Limb (tissue), 2 donors: ENCODE measurements at regions not wholly inside any gene's neighbourhood (a gene's known extent, or its start where the extent isn't known, plus 50 kb on each side); places are given as distances from the start of the nearest gene placed in this dataset.

ENCODE experiments used
- DNase-seq, 2 donors: peaks; one replicate each; pipeline ENCODE4 v3.0.0-alpha.2; 2016; ENCODE audit errors: extremely low spot score in 2 of 2

DNA sequence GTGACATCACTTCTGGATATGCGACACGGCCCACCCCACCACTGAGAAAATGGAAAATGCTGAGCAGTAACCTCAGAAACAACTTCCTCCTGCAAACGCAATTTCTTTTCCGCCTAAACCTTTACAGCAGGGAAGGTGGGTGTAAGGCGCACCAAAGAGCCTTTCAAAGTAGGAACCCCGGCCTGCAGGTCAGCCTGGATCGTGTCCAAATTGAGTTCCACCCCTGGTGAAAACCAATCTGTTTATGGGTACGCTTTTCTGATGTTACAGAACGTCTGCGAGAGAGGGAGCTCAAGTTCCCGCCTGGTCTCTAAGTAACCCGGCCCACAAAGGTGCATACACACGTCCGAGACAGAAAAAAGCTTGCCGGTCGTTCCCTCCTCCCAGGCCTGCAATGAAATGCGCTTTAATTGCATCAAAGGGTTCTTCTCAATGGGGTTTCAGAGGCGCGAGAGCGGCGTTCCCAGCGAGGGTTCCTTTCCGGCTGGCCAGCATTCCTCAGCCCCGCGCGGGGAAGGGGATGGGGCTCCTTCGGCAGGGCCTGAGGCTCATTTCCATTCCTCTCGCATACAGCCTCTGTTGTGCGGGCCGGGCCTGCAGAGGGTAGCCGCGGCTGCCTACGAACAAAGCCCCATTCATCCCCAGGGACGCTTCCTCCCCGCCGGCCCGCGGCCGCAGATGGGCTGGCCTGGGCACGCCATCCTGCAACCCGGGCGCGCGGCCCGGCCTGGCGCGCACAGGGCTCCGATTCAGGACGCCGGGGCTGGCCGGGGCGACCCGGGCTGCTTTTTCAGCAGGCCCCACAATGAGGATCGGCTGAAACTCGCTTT lies 138.1 kb downstream of the TMCO5A start:
- DNase-seq, result peak; percentile 87 to 90

DNA sequence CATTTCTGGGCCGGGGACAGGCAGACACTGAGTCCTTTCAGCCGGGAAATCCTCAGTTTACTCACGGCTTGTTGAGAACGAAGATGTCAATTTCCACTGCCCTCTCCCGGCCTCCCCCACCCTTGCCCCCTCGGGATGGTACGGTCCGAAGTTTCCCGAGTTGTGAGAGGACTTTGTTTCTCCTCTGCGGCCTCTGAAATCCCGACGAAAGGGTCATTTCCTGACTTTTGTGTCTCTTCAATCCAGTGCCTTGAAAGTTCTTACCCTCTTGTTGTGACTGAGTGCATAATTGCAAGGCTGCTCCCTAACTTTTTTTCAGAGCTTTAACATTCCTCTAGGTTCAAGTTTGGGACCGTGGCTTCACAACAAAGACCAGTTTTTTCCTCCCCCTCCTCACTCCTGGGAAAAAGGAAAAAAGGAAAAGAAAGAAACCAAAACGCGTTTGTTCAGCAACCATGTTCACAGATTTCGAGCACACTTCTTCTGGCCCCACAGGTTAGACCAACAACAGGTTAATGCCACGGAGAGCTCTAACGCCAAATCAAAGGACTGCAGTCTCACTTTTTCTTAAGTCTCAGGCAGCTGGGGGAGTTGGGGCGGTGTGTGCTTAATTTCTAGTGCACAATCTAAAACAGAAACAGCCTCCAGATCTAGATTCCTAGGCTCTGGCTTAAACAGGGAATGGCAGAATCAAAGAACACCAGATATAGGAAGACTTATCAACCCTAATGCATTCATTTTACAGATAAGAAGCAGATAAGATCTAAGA lies 138.9 kb downstream of the TMCO5A start:
- DNase-seq, result peak; percentile 45 to 55

DNA sequence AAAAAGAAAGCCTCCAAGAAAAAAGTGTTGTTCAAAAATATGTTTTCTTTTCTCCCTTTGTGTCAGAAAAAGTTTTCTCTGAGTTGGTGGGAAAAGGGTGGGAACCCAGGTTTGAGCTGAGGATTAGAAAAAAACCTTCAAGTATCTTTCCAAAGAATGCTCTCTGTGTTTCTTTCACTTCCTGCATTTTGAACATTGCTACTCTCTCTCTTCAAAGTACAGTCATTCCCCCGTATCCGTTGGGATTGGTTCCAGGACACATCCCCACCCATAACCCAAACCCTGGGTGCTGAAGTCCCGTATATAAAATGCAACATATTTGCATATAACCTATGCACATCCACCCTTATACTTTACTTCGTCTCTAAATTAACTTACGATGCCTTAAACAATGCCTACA lies 139.6 kb downstream of the TMCO5A start:
- no peak for DNase-seq

DNA sequence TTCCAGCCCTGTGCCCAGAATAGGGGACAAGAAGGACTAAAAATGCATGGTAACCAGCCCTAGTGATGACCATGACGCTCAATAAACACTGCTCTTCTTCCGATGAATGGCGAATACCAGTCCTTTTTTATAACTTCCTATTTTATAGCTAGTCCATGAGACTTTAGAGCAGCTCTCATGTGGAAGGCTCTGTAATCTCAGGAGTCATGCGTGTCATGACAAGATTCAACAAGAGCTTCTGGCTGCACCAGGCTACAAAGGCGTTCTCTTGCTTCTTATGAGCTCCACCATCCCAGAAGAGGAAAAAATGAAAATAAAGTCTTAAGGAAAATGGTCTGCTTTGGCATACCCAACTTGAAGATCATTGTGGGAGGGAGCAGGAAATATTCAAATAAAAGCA lies 141.0 kb downstream of the TMCO5A start:
- DNase-seq, result no peak

DNA sequence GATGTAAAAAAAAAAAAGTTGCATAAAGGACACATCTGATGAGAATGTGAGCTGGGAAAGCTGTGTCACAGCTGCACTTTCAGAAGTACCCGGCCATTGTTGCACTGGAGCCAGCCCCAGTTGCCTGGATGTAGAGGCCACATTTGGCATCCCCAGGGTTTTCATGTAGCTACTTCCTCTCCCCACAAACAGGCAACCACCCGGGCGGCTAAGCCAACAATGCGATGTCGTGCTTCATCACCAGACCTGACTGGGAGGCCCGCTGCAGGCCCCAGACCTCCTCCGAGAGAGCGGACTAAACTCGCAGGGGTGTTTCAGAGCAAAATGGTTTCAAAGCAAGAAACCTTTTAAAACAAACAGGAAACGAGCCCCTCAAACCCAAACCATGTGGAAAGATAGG lies 142.3 kb downstream of the TMCO5A start:
- DNase-seq, result peak in 1 of 2 donors; percentile 49

DNA sequence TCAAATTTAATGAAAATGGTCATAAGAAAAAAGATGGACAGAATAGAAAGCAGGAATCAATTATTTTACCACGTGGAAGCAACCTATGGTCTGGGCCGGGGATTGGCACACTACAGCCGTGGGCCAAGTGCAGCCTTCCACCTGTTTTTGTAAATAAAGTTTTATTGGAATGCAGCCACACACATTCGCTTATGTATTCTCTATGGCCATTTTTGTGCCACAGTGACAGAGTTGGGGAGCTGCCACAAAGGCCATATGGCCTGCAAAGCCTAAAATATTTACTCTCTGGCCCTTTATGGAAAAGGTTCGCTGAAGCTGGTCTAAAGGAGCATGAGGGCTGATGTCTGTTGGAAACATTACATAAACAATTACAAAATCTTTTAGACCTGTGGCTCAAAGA lies 144.8 kb downstream of the TMCO5A start:
- no peak for DNase-seq

DNA sequence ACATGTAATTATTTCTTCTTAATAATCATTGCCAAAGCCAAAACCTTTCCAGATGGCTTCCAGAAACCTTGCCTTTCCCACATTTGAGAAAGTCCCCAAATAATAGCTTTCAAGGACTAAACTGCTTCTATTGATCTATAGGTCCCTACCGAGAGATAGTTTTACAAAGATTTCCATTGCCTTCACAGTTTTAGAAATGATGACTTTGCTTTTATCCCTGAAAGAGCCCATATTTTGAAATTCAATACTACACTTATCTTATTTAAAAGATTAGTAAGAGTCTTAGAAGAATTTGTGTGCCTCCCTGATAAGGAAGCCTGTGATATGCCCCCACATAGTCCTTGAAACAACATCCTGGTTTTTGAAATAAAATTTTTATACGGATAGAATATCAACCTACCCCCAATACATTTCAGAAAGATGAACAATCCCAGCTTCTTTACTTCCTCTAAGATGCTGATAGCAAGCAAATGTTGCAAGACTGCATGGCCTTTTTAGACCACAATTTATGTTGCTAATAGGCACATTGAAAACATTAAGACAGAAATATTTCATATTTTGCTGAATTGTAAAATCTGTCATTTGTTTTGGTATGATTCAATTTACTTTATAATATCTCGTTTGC lies 146.3 kb downstream of the TMCO5A start:
- no peak for DNase-seq

DNA sequence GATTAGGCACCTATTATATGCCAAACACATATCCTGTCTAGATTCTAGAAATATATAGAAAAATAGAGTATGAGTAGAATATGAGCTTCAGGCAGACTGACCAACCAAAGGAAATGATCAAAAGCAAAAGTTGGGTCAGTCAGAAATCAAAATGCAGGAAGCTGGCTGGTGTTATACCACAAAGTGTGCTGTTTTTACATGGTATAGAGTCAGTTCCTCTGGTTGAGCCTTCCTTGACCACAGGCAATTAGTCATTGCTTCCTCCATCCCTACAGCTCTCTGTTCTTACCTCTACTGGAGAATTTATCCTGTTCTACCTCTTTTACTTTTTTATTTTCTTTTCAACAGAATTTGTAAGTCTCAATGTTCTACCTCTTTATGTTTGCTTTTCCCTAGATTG lies 149.8 kb downstream of the TMCO5A start:
- DNase-seq, result no peak

DNA sequence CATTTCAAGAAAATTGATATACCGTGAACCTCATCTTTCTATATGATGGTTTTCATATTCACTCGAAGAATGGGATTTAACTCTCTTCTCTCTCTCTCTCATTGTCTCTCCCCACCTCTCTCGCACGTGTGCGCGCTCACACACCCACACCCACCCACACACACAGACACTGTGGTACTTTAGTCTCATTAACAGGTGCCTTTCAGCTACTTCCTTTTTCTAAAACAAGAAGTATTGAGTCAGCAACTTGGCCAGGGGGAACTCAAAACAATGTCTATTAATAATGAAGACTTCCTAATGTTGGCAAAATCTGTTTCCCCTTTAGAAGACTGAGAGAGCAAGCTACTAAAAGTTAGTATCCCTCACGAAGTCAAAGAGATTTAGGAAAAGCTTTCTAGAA lies 150.7 kb downstream of the TMCO5A start:
- no peak for DNase-seq

DNA sequence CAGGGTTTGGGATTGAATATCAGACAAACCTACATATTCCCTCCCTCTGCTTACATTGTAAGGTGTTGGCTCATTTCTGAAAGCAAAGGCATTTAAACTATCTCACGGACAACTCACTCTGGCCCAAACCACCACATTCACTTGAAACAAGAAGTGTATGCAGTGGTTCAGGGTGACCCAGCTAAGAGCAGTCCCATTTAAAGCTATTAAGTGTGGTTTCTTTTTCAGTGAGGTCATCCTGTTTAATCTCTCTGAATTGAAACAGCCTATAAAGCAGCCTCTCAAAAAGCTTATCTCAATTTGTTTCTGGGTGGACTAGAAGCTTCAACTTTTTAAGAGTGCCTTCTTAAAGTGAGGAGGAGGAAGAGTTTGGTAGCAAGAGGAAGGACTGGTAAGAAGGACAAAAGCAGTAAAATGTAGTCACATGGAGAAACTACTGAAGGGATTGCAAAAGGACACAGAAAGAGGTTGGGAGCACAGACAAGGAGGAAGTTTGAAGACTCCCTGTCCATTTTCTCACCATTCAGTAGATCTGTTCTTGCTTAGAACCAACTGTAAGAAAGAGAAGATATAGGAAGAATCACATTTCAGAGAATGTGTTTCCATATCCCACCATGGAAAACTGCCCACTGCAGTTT lies 151.6 kb downstream of the TMCO5A start:
- DNase-seq, result no peak

DNA sequence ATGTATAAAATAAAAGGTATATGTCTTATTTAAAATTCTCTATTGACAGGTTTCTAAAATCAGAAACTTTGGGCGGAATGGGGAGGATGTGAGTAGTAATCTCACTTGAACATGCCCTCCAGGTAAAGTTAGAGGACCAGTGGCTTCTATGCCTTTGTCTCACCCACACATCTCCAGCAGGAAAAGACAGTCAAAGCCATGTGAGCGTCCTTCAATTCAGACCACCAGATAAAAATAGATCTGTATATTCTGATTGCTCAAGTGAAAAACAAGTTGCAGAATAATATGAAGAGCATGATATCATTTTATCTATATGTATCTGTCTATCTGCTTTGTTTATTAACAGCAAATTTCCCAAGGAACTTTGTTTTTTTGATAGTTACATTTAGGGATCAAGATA lies 152.2 kb downstream of the TMCO5A start:
- DNase-seq, result no peak

DNA sequence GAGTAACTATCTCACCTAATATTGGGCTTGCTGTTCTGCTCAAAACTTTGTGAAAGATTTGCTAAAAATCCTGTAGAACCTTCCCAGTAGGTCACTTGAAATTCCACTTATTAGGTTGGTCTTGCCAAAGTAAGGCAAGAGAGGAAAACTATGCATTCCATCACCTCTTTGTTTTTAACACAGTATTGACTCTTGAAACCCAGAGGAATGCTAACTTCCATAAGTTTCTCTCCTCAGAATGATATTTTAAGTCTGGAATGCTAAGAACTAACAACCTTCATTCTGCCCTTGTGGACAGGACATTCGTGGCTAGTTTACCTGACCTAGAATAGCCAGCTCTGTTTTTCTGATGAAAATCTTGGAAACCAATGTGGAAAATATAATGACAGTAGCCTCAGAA lies 154.5 kb downstream of the TMCO5A start:
- DNase-seq, result no peak

DNA sequence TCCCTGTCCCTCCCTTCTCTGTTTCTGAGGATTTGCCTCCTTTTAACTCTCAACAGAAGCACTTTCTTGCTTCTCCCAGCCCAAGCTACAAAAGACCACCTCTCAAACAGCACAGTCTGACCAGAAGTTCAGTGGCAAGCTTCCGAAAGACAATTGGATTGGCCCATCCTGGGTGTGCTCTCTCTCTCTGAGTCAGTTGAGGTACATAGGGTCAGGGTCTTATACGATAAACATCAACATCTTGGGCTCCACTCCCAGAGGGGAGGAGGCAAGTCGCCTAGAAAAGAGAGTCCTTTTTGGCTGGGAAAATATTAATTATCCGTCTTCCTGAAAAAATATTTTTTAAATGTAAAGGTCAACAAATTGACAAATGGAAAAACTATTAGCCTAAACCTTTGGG lies 155.8 kb downstream of the TMCO5A start:
- DNase-seq, result no peak

DNA sequence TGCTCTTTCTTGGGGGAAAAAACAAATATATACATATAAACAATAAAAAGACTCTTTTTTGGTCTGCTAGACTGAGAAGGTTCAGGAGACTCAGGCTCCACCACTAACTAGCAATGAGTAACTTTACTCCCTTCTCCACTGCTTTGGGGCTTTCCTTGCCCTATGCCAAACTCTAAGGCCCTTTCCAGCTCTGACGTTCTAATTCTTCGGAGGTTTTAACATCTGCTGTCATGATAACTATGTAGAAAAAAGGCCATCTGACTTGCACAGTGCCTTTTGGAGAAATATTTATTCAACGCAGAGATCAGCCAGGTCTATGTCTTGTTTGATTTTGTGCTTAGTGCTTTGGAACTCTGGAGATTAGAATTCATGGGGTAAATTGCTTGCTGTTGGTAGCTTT lies 156.2 kb downstream of the TMCO5A start:
- DNase-seq, result no peak

DNA sequence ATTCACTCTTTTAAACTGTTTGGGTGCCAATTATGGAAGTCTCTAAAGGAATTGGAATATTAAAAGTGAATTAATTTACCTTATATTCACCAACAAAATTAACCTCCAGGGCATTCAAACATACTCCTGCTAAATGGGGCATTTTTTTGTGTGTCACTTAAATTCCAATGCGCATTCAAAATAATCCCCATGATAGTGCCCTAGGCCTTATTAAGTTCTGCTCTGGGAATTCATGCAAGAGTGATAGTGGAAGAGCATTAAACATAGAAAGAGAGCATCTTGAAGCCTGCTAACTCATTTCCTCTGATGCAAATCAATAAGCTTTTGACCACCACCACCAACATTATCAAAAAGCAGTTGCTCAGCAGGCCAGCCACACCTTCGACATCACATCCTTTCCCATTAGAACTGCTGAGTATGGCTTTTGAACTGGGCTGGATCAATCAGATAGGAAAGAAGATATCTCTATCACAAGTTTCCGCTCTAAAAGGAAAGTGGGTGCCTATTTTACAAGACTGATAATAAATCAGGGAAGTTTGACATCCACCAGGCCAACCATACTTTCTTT lies 156.7 kb downstream of the TMCO5A start:
- no peak for DNase-seq

DNA sequence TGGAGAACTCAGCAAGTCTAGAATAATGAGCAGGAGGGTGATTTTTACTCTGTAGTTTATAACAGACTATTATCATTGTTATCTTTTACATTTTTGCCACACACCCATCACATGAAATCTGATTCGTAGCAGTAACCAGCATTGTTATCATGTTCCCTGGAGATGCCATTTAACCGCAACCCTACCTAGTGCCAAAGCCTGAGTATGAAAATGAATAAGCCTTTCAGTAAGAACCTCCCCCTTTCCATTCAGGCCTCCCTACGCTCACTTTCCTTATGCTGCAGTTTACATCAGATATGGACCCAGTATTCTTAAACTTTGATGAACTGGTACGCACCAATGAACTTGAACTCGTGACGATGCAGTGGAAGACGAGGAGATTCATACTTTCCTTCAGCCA lies 158.7 kb upstream of the SPRED1 start:
- DNase-seq, result no peak

DNA sequence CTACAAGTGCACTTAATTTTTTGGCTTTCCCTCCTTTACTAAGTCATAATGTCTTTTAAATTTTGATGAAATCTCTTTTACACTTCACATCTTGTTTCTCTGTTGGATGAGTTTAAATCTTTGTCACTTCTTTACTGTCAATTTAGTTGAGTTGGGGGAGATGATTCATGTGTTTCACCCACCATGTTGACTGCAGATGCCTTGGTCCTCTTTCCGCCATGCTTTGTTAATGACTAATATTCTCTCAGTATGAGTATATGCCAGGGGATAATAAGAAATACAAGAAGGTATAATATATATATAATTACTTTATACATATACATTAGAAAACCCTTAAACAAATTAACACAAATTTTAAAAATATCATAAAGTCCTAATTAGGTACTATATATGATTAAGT lies 149.7 kb upstream of the SPRED1 start:
- DNase-seq, result no peak

DNA sequence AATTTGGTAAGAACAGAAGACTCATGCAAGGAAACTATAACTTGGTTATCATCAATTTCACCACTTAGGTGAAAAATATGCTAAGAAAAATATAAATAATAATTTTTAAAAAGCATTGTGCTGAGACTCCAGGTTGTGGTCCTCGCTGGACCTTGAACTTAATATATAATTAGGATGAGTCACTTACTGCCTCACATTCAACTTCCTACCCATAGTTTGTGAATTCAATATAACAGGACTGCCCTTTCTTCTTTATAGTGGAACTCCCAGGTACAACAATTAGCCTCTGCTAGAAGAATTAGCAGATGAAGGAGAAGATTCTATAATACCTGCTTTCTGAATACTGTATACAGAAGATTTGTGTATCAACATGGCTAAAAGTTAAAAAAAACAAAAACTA lies 149.1 kb upstream of the SPRED1 start:
- no peak for DNase-seq

DNA sequence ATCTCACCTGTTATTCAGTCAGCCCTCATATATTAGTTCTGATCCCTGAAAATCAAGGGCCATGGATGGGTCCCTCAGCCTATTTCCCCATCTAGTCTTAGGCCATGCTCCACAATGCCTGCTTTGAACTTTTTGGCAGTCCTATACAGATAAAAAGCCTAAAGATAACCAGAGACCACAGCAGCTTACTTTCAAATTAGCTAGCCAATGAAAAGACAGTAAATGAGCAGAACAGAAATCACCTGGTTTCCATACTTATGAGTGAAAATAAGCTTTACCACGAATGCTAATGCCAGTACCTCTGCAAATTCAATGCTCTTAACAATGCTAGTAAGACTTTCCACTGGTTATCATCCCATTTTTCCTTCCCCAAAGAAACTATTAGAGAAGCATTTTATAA lies 141.6 kb upstream of the SPRED1 start:
- DNase-seq, result no peak

DNA sequence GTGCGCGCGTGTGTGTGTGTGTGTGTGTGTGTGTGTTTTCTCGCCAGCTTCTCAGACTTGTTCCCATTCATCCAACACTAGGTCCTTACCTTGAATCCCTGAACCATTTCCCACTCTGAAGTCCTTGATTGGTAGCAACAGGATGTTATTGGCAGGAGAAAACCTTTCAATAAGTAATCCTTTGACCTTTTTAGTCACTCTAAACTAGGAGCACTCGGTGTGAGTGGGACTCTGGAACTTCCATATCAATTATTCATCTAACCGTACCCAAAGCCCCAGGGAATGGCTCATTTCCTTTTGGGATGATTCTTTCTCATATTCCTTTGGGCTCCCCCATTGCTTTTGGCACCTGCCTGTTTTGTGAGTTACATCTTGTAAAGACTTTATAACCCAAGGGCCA lies 140.2 kb upstream of the SPRED1 start:
- no peak for DNase-seq

DNA sequence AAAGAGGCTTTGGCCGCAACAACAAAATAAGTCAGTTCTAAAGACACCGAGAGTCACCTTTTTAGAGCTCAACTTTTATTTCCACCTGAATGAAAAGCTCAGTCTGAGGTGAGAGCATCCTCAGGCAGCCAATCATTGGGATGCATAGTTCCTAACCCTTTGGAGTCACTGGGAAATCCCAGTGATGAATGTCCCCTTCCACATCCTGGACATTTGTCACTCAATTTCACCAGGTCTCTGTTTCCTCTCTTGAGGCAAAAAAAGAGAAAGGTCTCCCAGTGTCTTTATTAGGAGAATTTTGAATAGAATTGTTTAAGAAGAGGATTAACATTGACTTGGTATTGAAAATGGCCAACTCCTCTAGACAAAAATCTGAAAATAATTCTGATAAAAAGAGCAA lies 137.5 kb upstream of the SPRED1 start:
- DNase-seq, result no peak

DNA sequence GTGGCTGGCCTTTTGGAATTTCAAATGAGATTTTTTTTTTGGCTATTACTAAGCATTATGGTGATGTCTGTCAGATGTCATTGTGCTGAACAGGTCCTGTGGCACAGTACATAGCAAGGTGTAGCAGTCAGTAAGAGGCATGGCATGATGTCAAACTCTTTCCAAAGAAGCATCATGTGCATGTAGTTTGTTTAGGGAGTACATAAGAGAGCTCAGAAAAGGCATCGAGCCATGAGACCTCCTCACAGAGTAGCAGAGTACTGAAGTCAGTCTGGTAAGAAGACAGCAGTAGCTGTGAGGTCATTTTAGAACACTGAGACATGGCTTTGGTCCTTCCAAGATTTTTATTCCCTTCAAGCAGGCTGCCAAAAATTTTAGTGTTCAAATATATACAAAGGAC lies 134.9 kb upstream of the SPRED1 start:
- no peak for DNase-seq
